DND-41 (cell line): ENCODE measurements at regions not wholly inside any gene's neighbourhood (a gene's known extent, or its start where the extent isn't known, plus 50 kb on each side); places are given as distances from the start of the nearest gene placed in this dataset.

Source experiments
- EZH2 ChIP-seq: IDR thresholded peaks from 3 replicates; pipeline ENCODE4 v1.6.1; 2012; ENCODE audit warnings: borderline replicate concordance, low read depth, mild to moderate bottlenecking, moderate library complexity, low read length, inconsistent platforms; ENCODE audit not compliant: severe bottlenecking
- TF ChIP-seq, protein P1 (sequence below): IDR thresholded peaks from 2 replicates; pipeline ENCODE4 v1.5.1; 2012; ENCODE audit warnings: borderline replicate concordance, low read length, moderate library complexity, mild to moderate bottlenecking; ENCODE audit not compliant: poor library complexity, severe bottlenecking; ENCODE audit errors: extremely low read depth

DNA sequence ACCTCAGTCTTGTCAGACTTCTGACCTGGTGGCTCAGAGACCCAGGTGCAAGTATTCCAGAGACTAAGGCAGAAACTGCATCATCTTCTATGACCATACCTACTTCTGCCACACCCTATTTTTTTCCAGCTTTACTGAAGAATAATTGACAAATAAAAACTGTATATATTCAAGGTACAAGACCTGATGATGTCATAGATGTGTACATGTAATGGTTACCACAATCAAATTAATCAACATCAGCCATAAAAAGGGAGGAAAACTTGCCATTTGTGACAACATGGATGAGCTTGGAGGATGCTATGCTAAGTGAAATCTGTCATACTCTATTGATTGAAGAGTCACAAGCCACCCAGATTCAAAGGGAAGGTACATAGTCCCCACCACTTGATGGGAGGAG is 815.6 kb downstream of the SORCS1 start:
- TF ChIP-seq EZH2, result no peak
- TF ChIP-seq, protein P1, sequence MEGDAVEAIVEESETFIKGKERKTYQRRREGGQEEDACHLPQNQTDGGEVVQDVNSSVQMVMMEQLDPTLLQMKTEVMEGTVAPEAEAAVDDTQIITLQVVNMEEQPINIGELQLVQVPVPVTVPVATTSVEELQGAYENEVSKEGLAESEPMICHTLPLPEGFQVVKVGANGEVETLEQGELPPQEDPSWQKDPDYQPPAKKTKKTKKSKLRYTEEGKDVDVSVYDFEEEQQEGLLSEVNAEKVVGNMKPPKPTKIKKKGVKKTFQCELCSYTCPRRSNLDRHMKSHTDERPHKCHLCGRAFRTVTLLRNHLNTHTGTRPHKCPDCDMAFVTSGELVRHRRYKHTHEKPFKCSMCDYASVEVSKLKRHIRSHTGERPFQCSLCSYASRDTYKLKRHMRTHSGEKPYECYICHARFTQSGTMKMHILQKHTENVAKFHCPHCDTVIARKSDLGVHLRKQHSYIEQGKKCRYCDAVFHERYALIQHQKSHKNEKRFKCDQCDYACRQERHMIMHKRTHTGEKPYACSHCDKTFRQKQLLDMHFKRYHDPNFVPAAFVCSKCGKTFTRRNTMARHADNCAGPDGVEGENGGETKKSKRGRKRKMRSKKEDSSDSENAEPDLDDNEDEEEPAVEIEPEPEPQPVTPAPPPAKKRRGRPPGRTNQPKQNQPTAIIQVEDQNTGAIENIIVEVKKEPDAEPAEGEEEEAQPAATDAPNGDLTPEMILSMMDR, result no peak
